ENCODE measurements at regions not wholly inside any gene's neighbourhood (a gene's known extent, or its start where the extent isn't known, plus 50 kb on each side); places are given as distances from the start of the nearest gene placed in this dataset.

- CTCF ChIA-PET, result interaction anchor here (0.7 to 1.2 kb wide), 2 partner anchors 33 to 36 kb away, joined by 3 to 5 read pairs; no protein-coding TSS in a partner anchor
- no peak for TF ChIP-seq ZNF623 (tag by site-specific recombination; IDR thresholded peaks at IDR 0.05)
- Histone ChIP-seq H3K36me3 (ENCODE audit: control insufficient read depth in 2 of 2, insufficient read depth in 1 of 2, low read length in 2 of 2) (no peaks in the 10 kb centered on the region), H3K4me3 (ENCODE audit: low read depth, low read length) (no peak overlapping the region), H3K27ac (ENCODE audit: extremely low read depth, low read depth, low read length) (no peak overlapping the region), H3K4me1 (ENCODE audit: control insufficient read depth, insufficient read depth, low read length) (no peaks in the 10 kb centered on the region), H3K9me3 (ENCODE audit: control insufficient read depth, insufficient read depth, low read depth, low read length) (no peaks in the 10 kb centered on the region)
- POLR2A ChIA-PET, result no interaction called here
Observed at GRCh38 chr11:106425819-106426218, 348.4 kb downstream of the AASDHPPT start.

DNA sequence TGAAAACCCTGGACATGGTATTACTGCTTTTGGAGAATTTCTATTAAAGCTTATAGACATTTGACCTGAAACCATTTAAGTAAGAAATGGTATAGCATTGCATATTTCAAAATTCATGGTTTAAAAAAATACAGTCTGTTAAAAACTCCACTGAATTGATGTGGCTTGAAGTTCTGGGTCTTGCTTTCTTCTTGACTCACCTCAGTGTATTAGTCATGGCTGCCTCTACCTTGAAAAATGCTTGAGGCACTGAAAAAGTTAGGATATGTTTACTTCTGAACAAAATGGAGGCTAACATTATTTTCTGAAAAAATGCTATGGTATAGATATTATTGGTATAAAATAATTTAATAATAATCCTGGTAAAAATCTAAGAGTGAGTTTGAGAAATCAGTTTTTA is 349.2 kb downstream of the AASDHPPT start:
- no peak overlapping the region for H3K4me3 ChIP-seq (ENCODE audit: low read depth, low read length)
- ChIA-PET POLR2A (no interaction called here), CTCF (no interaction called here)
- no peaks in the 10 kb centered on the region for H3K9me3 ChIP-seq (ENCODE audit: control insufficient read depth, insufficient read depth, low read depth, low read length)
- no peak overlapping the region for H3K27ac ChIP-seq (ENCODE audit: extremely low read depth, low read depth, low read length)
- no peak for TF ChIP-seq ZNF544 (tag by site-specific recombination; IDR thresholded peaks at IDR 0.05)
- TF ChIP-seq, protein P1, sequence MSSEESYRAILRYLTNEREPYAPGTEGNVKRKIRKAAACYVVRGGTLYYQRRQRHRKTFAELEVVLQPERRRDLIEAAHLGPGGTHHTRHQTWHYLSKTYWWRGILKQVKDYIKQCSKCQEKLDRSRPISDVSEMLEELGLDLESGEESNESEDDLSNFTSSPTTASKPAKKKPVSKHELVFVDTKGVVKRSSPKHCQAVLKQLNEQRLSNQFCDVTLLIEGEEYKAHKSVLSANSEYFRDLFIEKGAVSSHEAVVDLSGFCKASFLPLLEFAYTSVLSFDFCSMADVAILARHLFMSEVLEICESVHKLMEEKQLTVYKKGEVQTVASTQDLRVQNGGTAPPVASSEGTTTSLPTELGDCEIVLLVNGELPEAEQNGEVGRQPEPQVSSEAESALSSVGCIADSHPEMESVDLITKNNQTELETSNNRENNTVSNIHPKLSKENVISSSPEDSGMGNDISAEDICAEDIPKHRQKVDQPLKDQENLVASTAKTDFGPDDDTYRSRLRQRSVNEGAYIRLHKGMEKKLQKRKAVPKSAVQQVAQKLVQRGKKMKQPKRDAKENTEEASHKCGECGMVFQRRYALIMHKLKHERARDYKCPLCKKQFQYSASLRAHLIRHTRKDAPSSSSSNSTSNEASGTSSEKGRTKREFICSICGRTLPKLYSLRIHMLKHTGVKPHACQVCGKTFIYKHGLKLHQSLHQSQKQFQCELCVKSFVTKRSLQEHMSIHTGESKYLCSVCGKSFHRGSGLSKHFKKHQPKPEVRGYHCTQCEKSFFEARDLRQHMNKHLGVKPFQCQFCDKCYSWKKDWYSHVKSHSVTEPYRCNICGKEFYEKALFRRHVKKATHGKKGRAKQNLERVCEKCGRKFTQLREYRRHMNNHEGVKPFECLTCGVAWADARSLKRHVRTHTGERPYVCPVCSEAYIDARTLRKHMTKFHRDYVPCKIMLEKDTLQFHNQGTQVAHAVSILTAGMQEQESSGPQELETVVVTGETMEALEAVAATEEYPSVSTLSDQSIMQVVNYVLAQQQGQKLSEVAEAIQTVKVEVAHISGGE (tag by site-specific recombination; conservative IDR thresholded peaks at IDR 0.05; ENCODE audit: low read depth), result no peak
- TF ChIP-seq, protein P2, sequence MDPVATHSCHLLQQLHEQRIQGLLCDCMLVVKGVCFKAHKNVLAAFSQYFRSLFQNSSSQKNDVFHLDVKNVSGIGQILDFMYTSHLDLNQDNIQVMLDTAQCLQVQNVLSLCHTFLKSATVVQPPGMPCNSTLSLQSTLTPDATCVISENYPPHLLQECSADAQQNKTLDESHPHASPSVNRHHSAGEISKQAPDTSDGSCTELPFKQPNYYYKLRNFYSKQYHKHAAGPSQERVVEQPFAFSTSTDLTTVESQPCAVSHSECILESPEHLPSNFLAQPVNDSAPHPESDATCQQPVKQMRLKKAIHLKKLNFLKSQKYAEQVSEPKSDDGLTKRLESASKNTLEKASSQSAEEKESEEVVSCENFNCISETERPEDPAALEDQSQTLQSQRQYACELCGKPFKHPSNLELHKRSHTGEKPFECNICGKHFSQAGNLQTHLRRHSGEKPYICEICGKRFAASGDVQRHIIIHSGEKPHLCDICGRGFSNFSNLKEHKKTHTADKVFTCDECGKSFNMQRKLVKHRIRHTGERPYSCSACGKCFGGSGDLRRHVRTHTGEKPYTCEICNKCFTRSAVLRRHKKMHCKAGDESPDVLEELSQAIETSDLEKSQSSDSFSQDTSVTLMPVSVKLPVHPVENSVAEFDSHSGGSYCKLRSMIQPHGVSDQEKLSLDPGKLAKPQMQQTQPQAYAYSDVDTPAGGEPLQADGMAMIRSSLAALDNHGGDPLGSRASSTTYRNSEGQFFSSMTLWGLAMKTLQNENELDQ (tag by site-specific recombination; IDR thresholded peaks at IDR 0.05; ENCODE audit: low read depth), result no peak
- TF ChIP-seq ZNF692 (tag by site-specific recombination; IDR thresholded peaks at IDR 0.05), result no peak
- no peak for TF ChIP-seq ZSCAN30 (tag by site-specific recombination; IDR thresholded peaks at IDR 0.05)
- TF ChIP-seq ZNF324 (tag by site-specific recombination; IDR thresholded peaks at IDR 0.05), result no peak
- no peak for TF ChIP-seq OVOL3 (tag by site-specific recombination; IDR thresholded peaks at IDR 0.05)
- no peak for TF ChIP-seq ZNF514 (tag by site-specific recombination; IDR thresholded peaks at IDR 0.05)
- TF ChIP-seq ZNF2 (tag by site-specific recombination; IDR thresholded peaks at IDR 0.05), result no peak
- no peak for TF ChIP-seq KLF1 (tag by site-specific recombination; IDR thresholded peaks at IDR 0.05)
- no peak for TF ChIP-seq ZNF202 (tag by site-specific recombination; IDR thresholded peaks at IDR 0.05; ENCODE audit: borderline replicate concordance)
- no peak for TF ChIP-seq ELK4 (IDR thresholded peaks at IDR 0.05; ENCODE audit: borderline replicate concordance, low read depth, low read length)
- no peak for TF ChIP-seq GLI2 (tag by site-specific recombination; IDR thresholded peaks at IDR 0.05; ENCODE audit: borderline replicate concordance, low read depth)
- TF ChIP-seq ZNF624 (tag by site-specific recombination; IDR thresholded peaks at IDR 0.05), result no peak
- no peaks in the 10 kb centered on the region for H3K36me3 ChIP-seq (ENCODE audit: control insufficient read depth in 2 of 2, insufficient read depth in 1 of 2, low read length in 2 of 2)
- H3K4me1 ChIP-seq (ENCODE audit: control insufficient read depth, insufficient read depth, low read length), result no peaks in the 10 kb centered on the region

Measured in HEK293 (cell line).